HG02870 (cell line): ENCODE measurements at regions not wholly inside any gene's neighbourhood (a gene's known extent, or its start where the extent isn't known, plus 50 kb on each side); places are given as distances from the start of the nearest gene placed in this dataset.

ENCODE experiments used
- ATAC-seq: cut with Tn5 transposase; IDR thresholded peaks from one replicate; pipeline ENCODE4 v1.9.1; 2021; ENCODE audit warnings: mild to moderate bottlenecking, moderate library complexity; ENCODE audit not compliant: unreplicated experiment

GRCh38 chr2:43109261-43109743 lies 117.1 kb downstream of the ZFP36L2 start:
- no peak for ATAC-seq

GRCh38 chr2:43107679-43108078 lies 118.7 kb downstream of the ZFP36L2 start:
- ATAC-seq, result no peak

GRCh38 chr2:43106559-43107527 lies 119.6 kb downstream of the ZFP36L2 start:
- no peak for ATAC-seq

GRCh38 chr2:43105586-43106558 lies 120.5 kb downstream of the ZFP36L2 start:
- no peak for ATAC-seq

- ATAC-seq, result no peak
Measured at GRCh38 chr2:43104763-43105162, 121.6 kb downstream of the ZFP36L2 start.

GRCh38 chr2:43104106-43104505 lies 122.3 kb downstream of the ZFP36L2 start:
- ATAC-seq, result no peak

GRCh38 chr2:43103093-43103404 lies 123.4 kb downstream of the ZFP36L2 start:
- ATAC-seq, result no peak

GRCh38 chr2:43102366-43103092 lies 123.9 kb downstream of the ZFP36L2 start:
- ATAC-seq, result no peak

GRCh38 chr2:43101751-43102150 lies 124.7 kb downstream of the ZFP36L2 start:
- ATAC-seq, result no peak

GRCh38 chr2:43100883-43101662 lies 125.3 kb downstream of the ZFP36L2 start:
- ATAC-seq, result no peak

- no peak for ATAC-seq
Measured at GRCh38 chr2:43100362-43100882, 126.0 kb downstream of the ZFP36L2 start.

GRCh38 chr2:43099797-43100196 lies 126.6 kb downstream of the ZFP36L2 start:
- ATAC-seq, result no peak

GRCh38 chr2:43098539-43098938 lies 127.9 kb downstream of the ZFP36L2 start:
- no peak for ATAC-seq

GRCh38 chr2:43097644-43098408 lies 128.6 kb downstream of the ZFP36L2 start:
- ATAC-seq, result no peak

GRCh38 chr2:43095533-43096295 lies 130.7 kb downstream of the ZFP36L2 start:
- no peak for ATAC-seq

GRCh38 chr2:43092520-43093179 lies 133.8 kb downstream of the ZFP36L2 start:
- no peak for ATAC-seq

- no peak for ATAC-seq
Measured at GRCh38 chr2:43090317-43090716, 136.1 kb downstream of the ZFP36L2 start.
